ENCODE measurements at regions not wholly inside any gene's neighbourhood (a gene's known extent, or its start where the extent isn't known, plus 50 kb on each side); places are given as distances from the start of the nearest gene placed in this dataset.

DNA sequence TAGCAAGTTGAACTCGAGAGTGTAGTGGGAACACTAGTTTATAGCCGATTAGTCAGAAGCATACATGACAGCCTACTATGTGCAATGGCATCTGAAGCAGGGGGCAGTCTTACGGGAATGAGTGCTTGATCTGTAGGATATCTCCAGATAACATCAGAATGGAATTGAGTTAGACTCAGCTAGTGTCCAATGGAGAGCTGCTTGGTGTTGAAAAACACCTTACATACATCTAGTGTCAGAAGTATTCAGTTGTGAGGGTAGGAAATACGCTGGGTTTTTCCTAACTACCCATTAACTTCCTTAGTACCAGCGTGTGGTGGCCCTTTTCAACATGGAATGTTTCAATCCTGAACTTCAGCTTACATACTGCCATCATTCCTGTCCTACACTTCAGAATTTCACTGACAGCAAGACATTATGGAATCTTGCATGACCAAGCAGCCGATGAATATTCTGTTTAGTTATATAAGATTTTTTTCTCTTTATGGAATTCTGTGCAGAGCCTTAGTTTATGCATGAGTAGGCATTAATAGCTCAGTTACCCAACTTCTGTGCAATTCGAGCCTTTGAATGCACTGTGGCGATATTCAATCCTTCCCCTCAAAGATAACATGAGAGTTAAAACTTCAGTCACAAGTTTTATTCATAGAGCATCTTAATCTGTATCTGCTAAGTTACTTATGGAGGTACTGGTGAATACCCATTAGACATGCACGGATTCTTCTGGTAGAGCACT, 218.6 kb upstream of the MOCS1 start:
- H3K36me3 ChIP-seq (ENCODE audit: control insufficient read depth, insufficient read depth, low read length) = no peaks in the 10 kb centered on the region

DNA sequence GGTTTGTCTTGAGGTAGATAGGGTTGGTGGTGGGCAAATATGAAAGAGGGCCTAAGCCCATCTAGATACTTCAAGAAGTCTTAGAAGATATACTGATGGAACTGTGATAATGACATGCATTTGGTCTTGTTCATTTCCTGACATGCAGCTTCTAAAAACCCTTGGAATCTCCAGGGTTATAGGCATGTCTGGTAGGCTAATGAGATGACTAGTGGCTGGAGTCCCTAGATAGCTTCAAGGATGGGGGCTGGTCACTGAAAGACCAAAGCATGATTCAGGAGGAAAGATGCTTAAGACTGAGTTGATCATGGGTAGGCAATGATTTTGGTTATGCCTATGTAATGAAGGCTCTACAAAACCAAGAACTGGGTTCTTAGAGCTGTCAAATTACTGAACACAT, 217.9 kb upstream of the MOCS1 start:
- H3K36me3 ChIP-seq (ENCODE audit: control insufficient read depth, insufficient read depth, low read length) = no peaks in the 10 kb centered on the region
- H3K79me2 ChIP-seq = no peaks in the 10 kb centered on the region
- no peak overlapping the region for H3K9ac ChIP-seq
- TF ChIP-seq, protein P1, sequence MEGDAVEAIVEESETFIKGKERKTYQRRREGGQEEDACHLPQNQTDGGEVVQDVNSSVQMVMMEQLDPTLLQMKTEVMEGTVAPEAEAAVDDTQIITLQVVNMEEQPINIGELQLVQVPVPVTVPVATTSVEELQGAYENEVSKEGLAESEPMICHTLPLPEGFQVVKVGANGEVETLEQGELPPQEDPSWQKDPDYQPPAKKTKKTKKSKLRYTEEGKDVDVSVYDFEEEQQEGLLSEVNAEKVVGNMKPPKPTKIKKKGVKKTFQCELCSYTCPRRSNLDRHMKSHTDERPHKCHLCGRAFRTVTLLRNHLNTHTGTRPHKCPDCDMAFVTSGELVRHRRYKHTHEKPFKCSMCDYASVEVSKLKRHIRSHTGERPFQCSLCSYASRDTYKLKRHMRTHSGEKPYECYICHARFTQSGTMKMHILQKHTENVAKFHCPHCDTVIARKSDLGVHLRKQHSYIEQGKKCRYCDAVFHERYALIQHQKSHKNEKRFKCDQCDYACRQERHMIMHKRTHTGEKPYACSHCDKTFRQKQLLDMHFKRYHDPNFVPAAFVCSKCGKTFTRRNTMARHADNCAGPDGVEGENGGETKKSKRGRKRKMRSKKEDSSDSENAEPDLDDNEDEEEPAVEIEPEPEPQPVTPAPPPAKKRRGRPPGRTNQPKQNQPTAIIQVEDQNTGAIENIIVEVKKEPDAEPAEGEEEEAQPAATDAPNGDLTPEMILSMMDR (IDR thresholded peaks at IDR 0.05) = no peak
- H3K4me2 ChIP-seq (ENCODE audit: low read length) = no peak overlapping the region
- H3K27me3 ChIP-seq (ENCODE audit: control insufficient read depth, insufficient read depth, low read length) = no peaks in the 10 kb centered on the region
- H3K9me3 ChIP-seq (ENCODE audit: control insufficient read depth, low read length) = no peaks in the 10 kb centered on the region
- no peak overlapping the region for H3K4me3 ChIP-seq (ENCODE audit: low read depth, low read length)
- no peak overlapping the region for H3K27ac ChIP-seq
- H2AFZ ChIP-seq = no peak overlapping the region
- no peaks in the 10 kb centered on the region for H3K4me1 ChIP-seq

More for the DNA sequence above, 218.6 kb upstream of the MOCS1 start:
- no peaks in the 10 kb centered on the region for H3K4me1 ChIP-seq
- H3K79me2 ChIP-seq = no peaks in the 10 kb centered on the region
- no peaks in the 10 kb centered on the region for H3K27me3 ChIP-seq (ENCODE audit: control insufficient read depth, insufficient read depth, low read length)
- TF ChIP-seq, protein P1 (IDR thresholded peaks at IDR 0.05) = no peak
- H3K4me2 ChIP-seq (ENCODE audit: low read length) = no peak overlapping the region
- no peaks in the 10 kb centered on the region for H3K9me3 ChIP-seq (ENCODE audit: control insufficient read depth, low read length)
- H3K9ac ChIP-seq = no peak overlapping the region
- H3K4me3 ChIP-seq (ENCODE audit: low read depth, low read length) = no peak overlapping the region
- H3K27ac ChIP-seq = no peak overlapping the region
- H2AFZ ChIP-seq = no peak overlapping the region

DNA sequence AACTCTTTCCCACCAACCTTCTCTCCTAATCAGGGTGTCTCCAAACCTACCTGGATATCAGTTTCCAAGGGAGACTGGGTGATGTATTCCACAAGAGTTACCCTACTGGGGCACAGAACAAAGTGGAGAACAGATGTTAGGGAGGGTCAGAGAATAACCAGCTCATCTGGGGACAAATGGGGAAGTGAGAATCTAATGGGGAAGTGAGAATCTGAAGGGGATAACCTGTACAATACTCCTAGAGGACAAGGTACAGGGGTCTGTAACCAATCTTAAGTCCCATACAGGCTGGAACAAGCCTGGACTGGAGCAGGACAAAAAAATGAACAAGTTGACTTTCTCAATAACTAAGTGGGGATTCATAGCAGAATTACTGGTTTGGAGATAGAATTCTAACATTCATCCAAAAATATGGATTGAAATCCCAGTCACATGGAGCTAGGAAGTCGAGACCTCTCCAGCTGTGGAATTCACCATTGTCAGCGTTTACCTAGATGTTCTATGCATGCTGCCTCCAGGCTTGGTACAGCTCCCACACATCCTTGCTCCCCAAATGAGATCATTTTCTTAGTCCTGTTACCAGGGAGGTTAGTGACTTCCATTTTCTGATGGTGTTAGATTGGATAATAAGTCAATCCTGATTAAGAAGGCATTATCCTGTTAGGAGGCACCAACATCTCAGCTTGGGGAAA, 214.8 kb upstream of the MOCS1 start:
- Histone ChIP-seq H3K36me3 (ENCODE audit: control insufficient read depth, insufficient read depth, low read length) (no peaks in the 10 kb centered on the region), H3K4me1 (no peaks in the 10 kb centered on the region), H3K27ac (no peak overlapping the region), H3K9me3 (ENCODE audit: control insufficient read depth, low read length) (no peaks in the 10 kb centered on the region), H3K4me3 (ENCODE audit: low read depth, low read length) (no peak overlapping the region), H3K9ac (no peak overlapping the region), H2AFZ (no peak overlapping the region), H3K79me2 (no peaks in the 10 kb centered on the region), H3K4me2 (ENCODE audit: low read length) (no peak overlapping the region), H3K27me3 (ENCODE audit: control insufficient read depth, insufficient read depth, low read length) (no peaks in the 10 kb centered on the region)
- TF ChIP-seq, protein P1 (IDR thresholded peaks at IDR 0.05) = no peak

GRCh38 chr6:40146902-40147301, 212.6 kb upstream of the MOCS1 start:
- H3K27me3 ChIP-seq (ENCODE audit: control insufficient read depth, insufficient read depth, low read length) = no peaks in the 10 kb centered on the region
- no peak overlapping the region for H2AFZ ChIP-seq

More at GRCh38 chr6:40146902-40147301, 212.6 kb upstream of the MOCS1 start:
- TF ChIP-seq, protein P1 (IDR thresholded peaks at IDR 0.05) = no peak
- Histone ChIP-seq H3K36me3 (ENCODE audit: control insufficient read depth, insufficient read depth, low read length) (no peaks in the 10 kb centered on the region), H3K27ac (no peak overlapping the region), H3K4me1 (no peaks in the 10 kb centered on the region), H3K4me3 (ENCODE audit: low read depth, low read length) (no peak overlapping the region), H3K4me2 (ENCODE audit: low read length) (no peak overlapping the region), H3K9ac (no peak overlapping the region), H3K9me3 (ENCODE audit: control insufficient read depth, low read length) (no peaks in the 10 kb centered on the region), H3K79me2 (no peaks in the 10 kb centered on the region)

Measured in parathyroid adenoma (tissue), 2 donors.